ENCODE measurements at regions not wholly inside any gene's neighbourhood (a gene's known extent, or its start where the extent isn't known, plus 50 kb on each side); places are given as distances from the start of the nearest gene placed in this dataset.

GRCh38 chr1:199719156-199719842 lies 308.2 kb upstream of the NR5A2 start:
- TF ChIP-seq, protein P1, sequence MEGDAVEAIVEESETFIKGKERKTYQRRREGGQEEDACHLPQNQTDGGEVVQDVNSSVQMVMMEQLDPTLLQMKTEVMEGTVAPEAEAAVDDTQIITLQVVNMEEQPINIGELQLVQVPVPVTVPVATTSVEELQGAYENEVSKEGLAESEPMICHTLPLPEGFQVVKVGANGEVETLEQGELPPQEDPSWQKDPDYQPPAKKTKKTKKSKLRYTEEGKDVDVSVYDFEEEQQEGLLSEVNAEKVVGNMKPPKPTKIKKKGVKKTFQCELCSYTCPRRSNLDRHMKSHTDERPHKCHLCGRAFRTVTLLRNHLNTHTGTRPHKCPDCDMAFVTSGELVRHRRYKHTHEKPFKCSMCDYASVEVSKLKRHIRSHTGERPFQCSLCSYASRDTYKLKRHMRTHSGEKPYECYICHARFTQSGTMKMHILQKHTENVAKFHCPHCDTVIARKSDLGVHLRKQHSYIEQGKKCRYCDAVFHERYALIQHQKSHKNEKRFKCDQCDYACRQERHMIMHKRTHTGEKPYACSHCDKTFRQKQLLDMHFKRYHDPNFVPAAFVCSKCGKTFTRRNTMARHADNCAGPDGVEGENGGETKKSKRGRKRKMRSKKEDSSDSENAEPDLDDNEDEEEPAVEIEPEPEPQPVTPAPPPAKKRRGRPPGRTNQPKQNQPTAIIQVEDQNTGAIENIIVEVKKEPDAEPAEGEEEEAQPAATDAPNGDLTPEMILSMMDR (IDR thresholded peaks at IDR 0.05), result no peak
- Mint-ChIP-seq H3K27me3 (peaks cover 9% of the 10 kb centered on the region), H3K9me3 (no peaks in the 10 kb centered on the region), H3K4me1 (ENCODE audit: low read depth) (peaks cover 2% of the 10 kb centered on the region), H3K4me3 (no peak overlapping the region), H3K27ac (no peak overlapping the region), H3K36me3 (ENCODE audit: low read depth) (no peaks in the 10 kb centered on the region)
- DNase-seq (no peak), ATAC-seq (no peak)
- intact Hi-C loops (cut with micrococcal nuclease), result no loop called here
- POLR2A ChIA-PET, result no interaction called here
- CTCF ChIA-PET, result interaction anchor here (1.2 kb wide), 1 partner anchor 34 kb away, joined by 3 read pairs; no protein-coding TSS in a partner anchor

- Mint-ChIP-seq H3K36me3 (ENCODE audit: low read depth) (no peaks in the 10 kb centered on the region), H3K27ac (no peak overlapping the region), H3K4me3 (no peak overlapping the region), H3K4me1 (ENCODE audit: low read depth) (peaks cover 8% of the 10 kb centered on the region), H3K27me3 (peaks cover 8% of the 10 kb centered on the region), H3K9me3 (no peaks in the 10 kb centered on the region)
- ATAC-seq (no peak), DNase-seq (no peak)
- TF ChIP-seq, protein P1 (IDR thresholded peaks at IDR 0.05), result no peak
- POLR2A ChIA-PET, result interaction anchor here (0.5 kb wide), 1 partner anchor 60 kb away, joined by 3 read pairs; no protein-coding TSS in a partner anchor
- CTCF ChIA-PET, result interaction anchor here (1.2 to 1.4 kb wide), 2 partner anchors 8 to 35 kb away, joined by 3 read pairs; no protein-coding TSS in a partner anchor
- intact Hi-C loops (cut with micrococcal nuclease), result no loop called here
Observed at GRCh38 chr1:199720496-199720895, 307.0 kb upstream of the NR5A2 start.

DNA sequence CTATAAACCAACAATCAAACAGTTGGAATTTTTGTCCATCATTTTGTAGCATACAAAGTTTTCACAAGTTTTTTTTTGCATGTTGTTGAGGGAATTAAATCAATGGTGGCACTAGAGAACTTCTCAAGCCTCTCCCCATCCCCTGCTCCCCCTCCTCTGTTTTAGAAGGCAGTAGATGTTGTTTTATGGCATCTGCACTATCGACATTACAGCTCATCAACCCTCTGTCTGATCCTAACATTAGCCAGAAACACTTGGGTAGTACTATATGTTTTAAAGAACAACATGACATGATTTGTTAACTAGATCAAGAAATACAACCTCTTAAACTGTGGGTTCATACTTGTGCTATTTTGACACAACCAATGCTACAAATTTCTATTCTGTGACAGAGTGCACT lies 306.5 kb upstream of the NR5A2 start:
- Mint-ChIP-seq H3K4me1 (ENCODE audit: low read depth) (peaks cover 8% of the 10 kb centered on the region), H3K27me3 (peaks cover 6% of the 10 kb centered on the region), H3K9me3 (no peaks in the 10 kb centered on the region), H3K4me3 (no peak overlapping the region), H3K36me3 (ENCODE audit: low read depth) (no peaks in the 10 kb centered on the region), H3K27ac (no peak overlapping the region)
- ChIA-PET POLR2A (no interaction called here), CTCF (interaction anchor here (1.4 kb wide), 1 partner anchor 9 kb away, joined by 3 read pairs; no protein-coding TSS in a partner anchor)
- intact Hi-C loops (cut with micrococcal nuclease), result no loop called here
- TF ChIP-seq, protein P1 (IDR thresholded peaks at IDR 0.05), result no peak
- DNase-seq, result no peak
- no peak for ATAC-seq

DNA sequence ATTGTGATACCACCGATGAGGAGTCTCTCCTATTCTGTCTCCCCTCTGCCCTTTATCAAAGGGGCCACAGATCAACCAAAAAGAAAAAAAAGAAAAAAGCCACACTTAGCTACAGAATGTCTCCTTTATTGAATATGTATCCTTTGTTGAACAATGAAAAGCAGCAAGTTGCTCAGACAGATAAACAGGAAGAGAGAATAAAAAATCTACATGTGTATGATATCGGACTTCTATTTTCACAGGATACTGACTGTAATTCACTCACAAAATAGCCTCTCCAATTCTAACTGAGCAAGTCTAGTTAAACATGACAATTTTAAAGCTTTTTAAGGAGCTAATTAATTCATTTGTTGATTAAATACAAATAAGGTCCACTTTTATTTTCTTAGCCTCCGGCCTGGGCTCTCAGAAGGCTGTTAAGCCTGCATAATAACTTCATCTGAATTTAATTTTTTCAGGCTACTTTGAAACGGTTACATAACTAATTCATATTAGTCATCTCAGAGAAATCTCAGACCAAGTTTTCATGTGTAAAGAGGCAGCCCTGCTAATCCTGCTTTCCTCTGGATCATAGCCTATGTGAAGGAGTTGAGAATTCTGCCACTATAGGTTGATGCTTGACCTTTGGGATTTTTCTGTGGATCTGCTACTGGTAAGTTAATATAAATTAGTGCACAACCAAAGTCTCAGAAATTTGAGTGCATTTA lies 304.1 kb upstream of the NR5A2 start:
- CTCF ChIA-PET, result no interaction called here
- H3K4me3 Mint-ChIP-seq, result no peak overlapping the region
- H3K36me3 Mint-ChIP-seq (ENCODE audit: low read depth), result no peaks in the 10 kb centered on the region
- ATAC-seq (no peak), DNase-seq (no peak)
- H3K4me1 Mint-ChIP-seq (ENCODE audit: low read depth), result peaks cover 8% of the 10 kb centered on the region
- H3K27ac Mint-ChIP-seq, result no peak overlapping the region
- intact Hi-C loops (cut with micrococcal nuclease), result no loop called here
- TF ChIP-seq, protein P1 (IDR thresholded peaks at IDR 0.05), result no peak
- POLR2A ChIA-PET, result no interaction called here
- no peaks in the 10 kb centered on the region for H3K9me3 Mint-ChIP-seq
- peaks cover 9% of the 10 kb centered on the region for H3K27me3 Mint-ChIP-seq

DNA sequence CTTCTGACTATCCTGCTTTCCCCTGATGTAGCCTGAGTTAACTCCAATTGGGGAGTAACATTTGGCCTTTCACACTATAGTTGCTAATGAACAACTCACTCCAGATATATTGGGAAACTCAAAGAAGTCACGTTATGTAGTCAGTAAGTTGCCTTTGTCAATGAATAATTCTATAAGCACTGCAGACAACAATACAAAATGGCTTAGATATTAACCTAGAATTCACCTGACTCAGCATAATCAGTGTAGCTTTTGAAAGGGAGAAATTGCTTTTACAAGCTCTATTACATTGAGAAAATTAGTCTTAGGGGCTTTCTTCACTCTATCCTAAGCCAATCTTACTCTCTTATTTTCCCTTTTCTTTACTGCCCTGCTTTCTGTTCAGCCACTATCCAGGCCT lies 303.5 kb upstream of the NR5A2 start:
- ChIA-PET CTCF (no interaction called here), POLR2A (no interaction called here)
- Mint-ChIP-seq H3K27me3 (peaks cover 9% of the 10 kb centered on the region), H3K27ac (no peak overlapping the region), H3K4me1 (ENCODE audit: low read depth) (peaks cover 8% of the 10 kb centered on the region), H3K4me3 (no peak overlapping the region), H3K9me3 (no peaks in the 10 kb centered on the region), H3K36me3 (ENCODE audit: low read depth) (no peaks in the 10 kb centered on the region)
- DNase-seq (no peak), ATAC-seq (no peak)
- intact Hi-C loops (cut with micrococcal nuclease), result no loop called here
- TF ChIP-seq, protein P1 (IDR thresholded peaks at IDR 0.05), result no peak

Measured in activated CD8-positive, alpha-beta T cell treated with anti-CD3 and anti-CD28 coated beads for 36 hours (primary cell).